Endothelial cell of umbilical vein (primary cell): ENCODE measurements at regions not wholly inside any gene's neighbourhood (a gene's known extent, or its start where the extent isn't known, plus 50 kb on each side); places are given as distances from the start of the nearest gene placed in this dataset.
A peak's percentile ranks its signal among the peaks of the same experiment; 100 is the strongest.

Experiments
- BruUV-seq: library from RNA; stranded (reverse); fragments of 400-500 nt; replicated peaks from 2 replicates; lab custom pipeline; 2021; lab: Mats Ljungman, UMichigan
- CTCF ChIA-PET: fragments of 300-600, 350-600 bp; sonication (Branson Sonifier 250); formaldehyde crosslinking; loops from one replicate; lab custom pipeline; 2021; ENCODE audit warnings: antibody characterized with exemption, inconsistent platforms; lab: Charles Lee
- POLR2A ChIA-PET: fragments of 300-600, 350-600 bp; sonication (Branson Sonifier 250); formaldehyde crosslinking; loops from one replicate; lab custom pipeline; 2021; ENCODE audit warnings: antibody characterized with exemption, inconsistent platforms; lab: Charles Lee
- DNase-seq: peaks from one replicate; pipeline ENCODE4 v3.0.0-alpha.2; 2011; ENCODE audit warnings: low read depth, low spot score
- FAIRE-seq: peaks from 2 replicates; lab custom pipeline; 2011; peaks lifted over from hg19 to GRCh38; lab: Jason Lieb, UNC
- H2AFZ ChIP-seq: 2 replicates; pipeline ENCODE4 v1.6.0; 2012; ENCODE audit warnings: low read depth, low read length, control low read depth, inconsistent platforms
- H3K27ac ChIP-seq: 2 replicates; pipeline ENCODE4 v1.5.1; 2011; ENCODE audit warnings: low read depth, mild to moderate bottlenecking, control low read depth, low read length, moderate library complexity; ENCODE audit not compliant: insufficient read depth
- H3K27me3 ChIP-seq, 2 experiments: 2 replicates each; pipeline versions ENCODE4 v1.6.0 to v1.6.1; 2011; ENCODE audit warnings: low read length in 2 of 2, mixed read lengths in 1 of 2; ENCODE audit not compliant: control insufficient read depth in 2 of 2, insufficient read depth in 2 of 2
- H3K36me3 ChIP-seq, 2 experiments: 2 replicates in 1 of 2; 3 replicates in 1 of 2; pipeline ENCODE4 v1.5.1; 2011; ENCODE audit warnings: low read length in 2 of 2, mild to moderate bottlenecking in 1 of 2, moderate library complexity in 1 of 2; ENCODE audit not compliant: control insufficient read depth in 2 of 2, insufficient read depth in 2 of 2; ENCODE audit errors: extremely low read depth in 1 of 2
- H3K4me1 ChIP-seq: 3 replicates; pipeline ENCODE4 v1.5.1; 2011; ENCODE audit warnings: mild to moderate bottlenecking, low read length; ENCODE audit not compliant: control insufficient read depth, insufficient read depth; ENCODE audit errors: extremely low read depth
- H3K4me2 ChIP-seq: 2 replicates; pipeline ENCODE4 v1.6.1; 2011; ENCODE audit warnings: low read length, control low read depth, mixed read lengths; ENCODE audit not compliant: insufficient read depth
- H3K4me3 ChIP-seq, 3 experiments: fragments of 200-600 bp in 1 of 3; sonication (generic), shearing (Covaris generic) in 1 of 3; replicated peaks in 1 of 3; 2 replicates each; pipeline ENCODE4 v1.5.1; 2011 to 2016; ENCODE audit warnings: control low read depth in 3 of 3, low read length in 3 of 3, mild to moderate bottlenecking in 2 of 3, inconsistent platforms in 1 of 3, low read depth in 1 of 3, moderate library complexity in 1 of 3; ENCODE audit not compliant: insufficient read depth in 1 of 3
- H3K79me2 ChIP-seq: 2 replicates; pipeline ENCODE4 v1.6.0; 2012; ENCODE audit warnings: low read length, inconsistent platforms; ENCODE audit not compliant: control insufficient read depth, insufficient read depth
- H3K9ac ChIP-seq: replicated peaks from 2 replicates; pipeline ENCODE3; 2011; ENCODE audit warnings: low read length, control low read depth; ENCODE audit not compliant: insufficient read depth; ENCODE audit errors: extremely low read depth
- H3K9me1 ChIP-seq: replicated peaks from 3 replicates; pipeline ENCODE4 v1.6.0; 2011; ENCODE audit warnings: mild to moderate bottlenecking, low read length; ENCODE audit not compliant: control insufficient read depth, insufficient read depth; ENCODE audit errors: extremely low read depth
- H3K9me3 ChIP-seq: replicated peaks from 2 replicates; pipeline ENCODE4 v1.5.1; 2012; ENCODE audit warnings: low read length, inconsistent platforms; ENCODE audit not compliant: control insufficient read depth, insufficient read depth
- H4K20me1 ChIP-seq: replicated peaks from 2 replicates; pipeline ENCODE3; 2011; ENCODE audit warnings: mild to moderate bottlenecking, low read length; ENCODE audit not compliant: control insufficient read depth, insufficient read depth; ENCODE audit errors: extremely low read depth
- EZH2 ChIP-seq: IDR thresholded peaks from 2 replicates; pipeline ENCODE4 v1.6.1; 2012; ENCODE audit warnings: borderline replicate concordance, low read depth, mild to moderate bottlenecking, moderate library complexity, low read length, inconsistent platforms; ENCODE audit not compliant: severe bottlenecking
- FOS ChIP-seq: IDR thresholded peaks from 2 replicates; pipeline ENCODE4 v1.6.1; 2011; ENCODE audit warnings: mild to moderate bottlenecking, low read length, moderate library complexity, borderline replicate concordance; ENCODE audit not compliant: insufficient read depth
- GATA2 ChIP-seq: IDR thresholded peaks from 2 replicates; pipeline ENCODE4 v1.7.0; 2011; ENCODE audit warnings: low read depth, mild to moderate bottlenecking, moderate library complexity, mixed read lengths, low read length; ENCODE audit not compliant: insufficient read length, insufficient read depth
- JUN ChIP-seq: IDR thresholded peaks from 2 replicates; pipeline ENCODE4 v1.6.1; 2011; ENCODE audit warnings: borderline replicate concordance, low read depth; ENCODE audit not compliant: insufficient read length, insufficient read depth
- MYC ChIP-seq: IDR thresholded peaks from one replicate; pipeline ENCODE4 v1.6.1; 2011; ENCODE audit warnings: mild to moderate bottlenecking, low read depth, low read length
- POLR2A ChIP-seq: IDR thresholded peaks from 2 replicates; pipeline ENCODE4 v1.6.1; 2012; ENCODE audit warnings: low read depth, mild to moderate bottlenecking, control low read depth, low read length
- POLR2AphosphoS5 ChIP-seq: IDR thresholded peaks from 2 replicates; pipeline ENCODE4 v1.6.1; 2012; ENCODE audit warnings: low read depth, mild to moderate bottlenecking, control low read depth, low read length, moderate library complexity; ENCODE audit not compliant: insufficient read depth
- dilution Hi-C: fragments of 300-500 bp; cut with MboI; formaldehyde crosslinking; loops from one replicate; pipeline ENCODE4 v1.15.0; 2019; ENCODE audit warnings: low sequenced_read_pairs; ENCODE audit not compliant: extremely low pct_ligation_motif_present
- intact Hi-C: fragments of 100-400 bp; cut with micrococcal nuclease; formaldehyde crosslinking; loops from one replicate; pipeline ENCODE4 v1.10.0; 2022
- TF ChIP-seq, protein P1 (sequence below): IDR thresholded peaks from 2 replicates; pipeline ENCODE4 v1.6.1; 2011; ENCODE audit not compliant: insufficient read depth, insufficient read length
- TF ChIP-seq, protein P2 (sequence below), 2 donors: IDR thresholded peaks; 1 replicate in 1 of 2; 2 replicates in 1 of 2; pipeline ENCODE4 v1.5.1; 2011; ENCODE audit warnings: low read length in 2 of 2, mild to moderate bottlenecking in 2 of 2, moderate library complexity in 2 of 2, control low read depth in 1 of 2, inconsistent platforms in 1 of 2, low read depth in 1 of 2; ENCODE audit not compliant: insufficient read depth in 1 of 2; ENCODE audit errors: extremely low read depth in 1 of 2

DNA sequence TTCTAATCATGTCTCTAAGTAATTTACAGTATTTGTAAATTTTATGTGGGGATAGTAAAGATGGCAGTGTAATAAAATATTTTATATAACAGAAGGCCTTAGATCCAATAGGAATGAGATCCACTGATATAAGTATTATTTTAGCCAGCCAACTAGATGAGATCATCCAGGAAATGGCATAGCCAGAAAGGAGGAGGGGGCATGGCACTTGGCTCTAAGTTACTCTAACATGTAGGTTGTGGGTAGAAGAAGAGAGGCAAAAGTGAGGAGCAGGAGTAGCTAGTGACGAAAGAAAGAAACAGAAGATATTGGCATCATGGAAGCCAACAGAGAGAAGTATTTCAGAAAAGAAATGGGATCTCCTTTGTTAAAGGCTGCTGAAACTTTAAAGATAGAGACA lies 426.1 kb downstream of the PTPRC start:
- dilution Hi-C loops (no loop called here), intact Hi-C loops (loop anchor here (5.0 kb wide), 1 partner anchor 63 kb away; no protein-coding TSS in a partner anchor)
- BruUV-seq, result no TSS peak
- peak; percentile 42 for DNase-seq
- no peak overlapping the region for H3K9ac ChIP-seq
- FAIRE-seq, result no peak
- no peaks in the 10 kb centered on the region for H3K9me1 ChIP-seq
- no peak overlapping the region for H3K4me2 ChIP-seq
- H3K9me3 ChIP-seq, result no peaks in the 10 kb centered on the region
- CTCF ChIA-PET, result interaction anchor here (0.7 to 1.1 kb wide), 3 partner anchors 8 to 11 kb away, joined by 3 to 9 read pairs (median 3); no protein-coding TSS in a partner anchor
- H2AFZ ChIP-seq, result no peak overlapping the region
- no peak overlapping the region for H3K27ac ChIP-seq
- POLR2A ChIA-PET, result no interaction called here
- peaks cover 7% of the 10 kb centered on the region for H3K4me1 ChIP-seq
- H4K20me1 ChIP-seq, result no peaks in the 10 kb centered on the region
- no peak overlapping the region for H3K4me3 ChIP-seq
- no peaks in the 10 kb centered on the region for H3K36me3 ChIP-seq
- H3K27me3 ChIP-seq, result no peaks in the 10 kb centered on the region
- H3K79me2 ChIP-seq, result no peaks in the 10 kb centered on the region
- no peak for TF ChIP-seq MYC
- TF ChIP-seq GATA2, result peak; percentile 44
- peak; percentile 6 for TF ChIP-seq FOS
- TF ChIP-seq, protein P1, sequence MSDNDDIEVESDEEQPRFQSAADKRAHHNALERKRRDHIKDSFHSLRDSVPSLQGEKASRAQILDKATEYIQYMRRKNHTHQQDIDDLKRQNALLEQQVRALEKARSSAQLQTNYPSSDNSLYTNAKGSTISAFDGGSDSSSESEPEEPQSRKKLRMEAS, result no peak
- TF ChIP-seq JUN, result no peak

DNA sequence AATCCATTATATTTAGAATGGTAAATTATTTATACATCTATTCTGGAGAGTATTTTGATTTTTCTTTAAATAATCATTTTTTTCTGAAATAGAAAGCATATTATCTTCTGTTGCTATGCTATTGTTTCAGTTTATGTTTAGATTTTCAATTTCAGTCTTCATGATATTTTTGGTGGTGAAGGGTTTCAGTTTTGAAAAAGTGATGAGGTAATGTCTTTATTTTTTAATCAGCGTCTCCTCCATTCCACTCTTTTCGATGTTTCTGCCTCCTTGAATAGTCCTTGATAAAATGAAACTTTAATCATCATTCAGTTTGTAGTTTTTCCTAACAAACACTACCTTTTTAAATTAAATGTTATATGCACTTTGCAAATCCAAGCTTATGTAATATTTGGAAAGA lies 428.6 kb downstream of the PTPRC start:
- Histone ChIP-seq H2AFZ (no peak overlapping the region), H3K36me3 (no peaks in the 10 kb centered on the region), H3K27ac (no peak overlapping the region), H3K27me3 (no peaks in the 10 kb centered on the region), H3K9ac (no peak overlapping the region), H3K9me1 (no peaks in the 10 kb centered on the region), H3K79me2 (no peaks in the 10 kb centered on the region), H3K4me2 (no peak overlapping the region), H4K20me1 (no peaks in the 10 kb centered on the region), H3K4me3 (no peak overlapping the region), H3K4me1 (peaks cover 7% of the 10 kb centered on the region), H3K9me3 (no peaks in the 10 kb centered on the region)
- dilution Hi-C loops, result no loop called here
- CTCF ChIA-PET, result interaction anchor here (1.5 kb wide), 1 partner anchor 14 kb away, joined by 5 read pairs; no protein-coding TSS in a partner anchor
- no peak for FAIRE-seq
- BruUV-seq, result no TSS peak
- intact Hi-C loops, result no loop called here
- POLR2A ChIA-PET, result no interaction called here
- TF ChIP-seq JUN (no peak), POLR2AphosphoS5 (no peak), FOS (no peak), EZH2 (no peak), MYC (no peak), GATA2 (no peak), POLR2A (no peak)
- TF ChIP-seq, protein P2, sequence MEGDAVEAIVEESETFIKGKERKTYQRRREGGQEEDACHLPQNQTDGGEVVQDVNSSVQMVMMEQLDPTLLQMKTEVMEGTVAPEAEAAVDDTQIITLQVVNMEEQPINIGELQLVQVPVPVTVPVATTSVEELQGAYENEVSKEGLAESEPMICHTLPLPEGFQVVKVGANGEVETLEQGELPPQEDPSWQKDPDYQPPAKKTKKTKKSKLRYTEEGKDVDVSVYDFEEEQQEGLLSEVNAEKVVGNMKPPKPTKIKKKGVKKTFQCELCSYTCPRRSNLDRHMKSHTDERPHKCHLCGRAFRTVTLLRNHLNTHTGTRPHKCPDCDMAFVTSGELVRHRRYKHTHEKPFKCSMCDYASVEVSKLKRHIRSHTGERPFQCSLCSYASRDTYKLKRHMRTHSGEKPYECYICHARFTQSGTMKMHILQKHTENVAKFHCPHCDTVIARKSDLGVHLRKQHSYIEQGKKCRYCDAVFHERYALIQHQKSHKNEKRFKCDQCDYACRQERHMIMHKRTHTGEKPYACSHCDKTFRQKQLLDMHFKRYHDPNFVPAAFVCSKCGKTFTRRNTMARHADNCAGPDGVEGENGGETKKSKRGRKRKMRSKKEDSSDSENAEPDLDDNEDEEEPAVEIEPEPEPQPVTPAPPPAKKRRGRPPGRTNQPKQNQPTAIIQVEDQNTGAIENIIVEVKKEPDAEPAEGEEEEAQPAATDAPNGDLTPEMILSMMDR (IDR thresholded peaks at IDR 0.05; ENCODE audit: extremely low read depth in 1 of 2, insufficient read depth in 1 of 2, low read depth in 1 of 2, low read length in 2 of 2), result no peak
- no peak for DNase-seq
